Right renal pelvis (tissue), 4 donors: ENCODE measurements at regions not wholly inside any gene's neighbourhood (a gene's known extent, or its start where the extent isn't known, plus 50 kb on each side); places are given as distances from the start of the nearest gene placed in this dataset.
"Not testable (repeated sequence)": the region's sequence is repeated elsewhere in the genome, so short reads cannot be mapped to it uniquely, and the experiment has no call there.

Experiments
- DNase-seq, 4 donors: peaks; one replicate each; pipeline ENCODE4 v3.0.0-alpha.2; 2013; ENCODE audit warnings: low read depth in 4 of 4, low spot score in 3 of 4, missing footprints in 1 of 4

DNA sequence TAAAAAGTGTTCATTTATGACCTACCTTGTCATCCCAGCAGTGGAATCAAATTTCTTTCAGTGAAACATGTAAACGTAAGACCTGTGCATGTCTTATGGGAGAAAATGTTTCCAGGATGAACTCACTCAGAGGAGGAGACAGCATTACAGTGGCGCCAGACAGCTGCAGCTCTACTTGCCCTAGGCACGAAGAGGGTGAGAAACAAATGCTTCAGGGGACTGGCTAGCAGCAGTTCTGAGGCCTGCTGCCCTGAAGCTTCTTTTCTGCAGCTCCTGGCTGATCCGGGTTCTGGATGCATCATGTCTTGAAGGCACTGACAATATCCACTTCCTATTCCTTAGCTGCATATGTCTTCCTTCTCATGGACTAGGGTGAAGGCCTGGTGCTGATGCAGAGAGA lies 120.2 kb downstream of the QRSL1 start:
- no peak for DNase-seq

DNA sequence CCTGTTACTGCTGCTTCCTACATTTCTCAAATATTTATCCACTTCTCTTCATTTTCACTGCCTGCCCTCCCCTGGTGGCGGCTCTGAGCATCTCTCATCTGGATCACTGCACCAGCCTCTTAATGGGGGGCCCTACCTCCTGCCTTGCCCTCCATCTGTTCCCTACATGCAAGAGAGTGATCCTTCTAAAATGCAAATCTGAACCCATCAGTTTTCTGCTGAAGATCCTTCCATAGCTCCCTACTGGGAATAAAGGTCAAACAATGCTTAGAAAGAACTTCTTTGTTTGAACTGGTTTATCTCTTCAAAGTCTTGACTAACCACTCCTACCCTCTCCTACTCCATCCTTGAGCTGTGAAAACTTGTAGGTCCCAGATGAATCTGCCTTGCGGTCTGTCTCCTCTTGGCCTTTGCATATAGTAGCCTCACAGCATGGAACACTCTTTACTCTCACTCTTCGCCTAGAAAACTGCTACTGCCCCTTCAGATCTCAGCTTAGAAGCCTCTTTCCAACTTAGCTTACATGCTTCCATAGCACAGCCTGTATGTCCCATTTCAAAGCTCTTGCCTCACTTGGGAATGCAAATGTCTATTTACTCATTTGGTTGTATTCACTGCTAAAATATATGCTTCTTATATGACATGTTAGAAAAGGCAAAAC lies 119.3 kb downstream of the QRSL1 start:
- DNase-seq = no peak

DNA sequence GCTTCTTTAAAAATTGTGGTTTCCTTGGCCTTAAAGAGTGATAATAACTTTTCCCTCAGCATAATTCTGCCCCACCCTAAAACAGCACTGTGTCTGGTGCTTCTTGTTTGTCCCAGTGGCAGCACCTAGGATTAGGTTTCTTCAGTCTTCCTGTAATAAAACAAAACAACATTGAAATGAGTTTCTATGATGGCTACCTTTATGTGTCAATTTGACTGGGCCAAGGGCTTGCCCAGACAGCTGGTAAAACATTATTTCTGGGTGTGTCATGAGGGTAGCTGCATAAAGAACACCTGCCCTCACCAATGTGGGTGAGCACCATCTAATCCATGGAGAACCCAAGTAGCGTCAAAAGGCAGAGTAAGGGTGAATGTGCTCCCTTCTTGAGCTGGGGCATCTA lies 117.8 kb downstream of the QRSL1 start:
- no peak for DNase-seq

- DNase-seq = no peak
Measured at GRCh38 chr6:106746652-106747051, 117.3 kb downstream of the QRSL1 start.

- no peak for DNase-seq
Measured at GRCh38 chr6:106745824-106746582, 116.6 kb downstream of the QRSL1 start.

DNA sequence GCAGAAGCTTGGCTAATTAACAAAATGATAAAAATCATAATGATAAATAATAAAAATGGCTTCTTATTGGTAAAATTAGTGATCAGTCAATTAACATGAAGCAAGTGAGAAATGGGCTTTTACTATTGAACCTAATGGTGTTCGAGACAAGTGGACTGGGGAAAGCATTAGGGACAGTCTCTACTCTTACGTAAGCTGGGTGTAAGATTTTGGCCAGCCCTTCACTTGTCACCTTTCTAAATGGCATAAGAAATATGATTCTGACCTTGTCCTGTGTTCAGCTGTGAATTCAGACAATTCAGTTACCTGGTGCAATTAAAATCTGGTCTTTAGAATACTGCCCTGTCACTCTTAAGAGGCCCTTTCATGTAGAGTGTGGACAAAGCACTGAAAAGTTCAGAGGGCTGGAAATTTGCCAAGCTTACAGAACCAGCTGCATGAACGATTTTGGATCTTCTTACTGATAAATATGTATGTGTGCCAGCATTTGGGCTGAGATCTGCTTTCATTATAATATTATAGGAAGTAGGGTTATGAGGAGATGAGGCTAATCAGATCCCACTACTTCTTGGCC lies 115.9 kb downstream of the QRSL1 start:
- DNase-seq = no peak

DNA sequence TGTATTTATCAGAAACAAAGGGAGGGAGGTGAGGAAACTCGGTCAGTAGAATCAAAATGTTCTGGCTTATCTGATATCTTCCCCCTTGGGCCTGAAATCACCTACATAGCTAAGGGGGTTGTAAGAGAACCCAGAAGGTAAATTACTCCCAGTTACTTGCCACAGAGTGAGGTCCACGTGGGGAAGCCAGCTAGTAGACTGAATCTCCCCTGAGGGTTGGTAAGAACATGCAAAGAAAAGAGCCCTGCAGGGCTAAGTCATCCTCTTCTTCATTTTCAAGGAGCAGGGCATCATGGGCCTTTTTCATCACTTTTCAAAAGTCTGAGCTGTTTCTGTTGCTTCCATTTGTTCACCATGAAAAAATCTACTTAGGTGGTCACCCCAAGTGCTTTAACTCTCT lies 115.4 kb downstream of the QRSL1 start:
- no peak for DNase-seq

DNA sequence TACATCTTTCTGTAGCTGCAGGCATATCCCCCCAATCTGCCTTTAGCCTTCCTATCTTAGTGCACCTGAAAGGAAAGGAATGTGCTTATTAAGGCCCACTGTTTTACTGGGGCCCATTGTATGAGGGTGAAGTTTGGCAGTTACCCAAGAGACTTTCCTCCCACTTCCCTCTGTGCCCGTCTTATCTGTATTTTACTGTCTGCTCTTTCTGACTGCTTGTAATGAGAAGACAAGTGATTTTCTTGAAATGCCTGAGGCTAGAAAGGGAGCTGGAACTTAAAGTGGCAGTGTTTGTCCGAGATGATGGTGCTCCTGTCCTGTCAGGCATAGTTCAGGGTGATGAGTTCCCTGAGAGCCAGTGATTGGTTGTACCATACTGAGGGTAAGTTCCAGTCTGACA lies 114.7 kb downstream of the QRSL1 start:
- not testable (repeated sequence) for DNase-seq

DNA sequence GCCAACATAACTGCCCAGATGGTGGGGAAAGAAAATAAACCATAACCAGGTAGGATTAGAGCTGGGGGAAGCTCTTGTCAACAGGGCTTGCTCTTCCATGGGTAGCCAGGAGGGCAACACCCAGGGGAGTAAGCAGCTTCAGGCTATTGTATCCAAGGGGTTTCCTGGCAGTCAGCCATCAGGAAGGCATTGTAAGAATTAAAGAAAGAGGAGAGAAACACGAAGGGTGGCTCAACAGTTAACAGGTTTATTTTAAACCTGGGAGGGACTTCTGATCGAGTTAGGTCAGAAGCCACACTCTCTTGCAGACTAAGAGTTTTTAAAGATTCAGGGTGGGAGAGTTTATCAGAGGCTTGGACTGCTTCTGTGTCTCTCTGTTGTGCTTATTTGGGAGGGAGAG lies 114.2 kb downstream of the QRSL1 start:
- DNase-seq = no peak

- no peak for DNase-seq
Measured at GRCh38 chr6:106740287-106740686, 110.9 kb downstream of the QRSL1 start.

GRCh38 chr6:106739387-106739786 lies 110.0 kb downstream of the QRSL1 start:
- no peak for DNase-seq

- no peak for DNase-seq
Measured at GRCh38 chr6:106736502-106736901, 107.1 kb downstream of the QRSL1 start.

GRCh38 chr6:106735828-106736227 lies 106.5 kb downstream of the QRSL1 start:
- DNase-seq = no peak

- DNase-seq = no peak
Measured at GRCh38 chr6:106735136-106735633, 105.8 kb downstream of the QRSL1 start.

DNA sequence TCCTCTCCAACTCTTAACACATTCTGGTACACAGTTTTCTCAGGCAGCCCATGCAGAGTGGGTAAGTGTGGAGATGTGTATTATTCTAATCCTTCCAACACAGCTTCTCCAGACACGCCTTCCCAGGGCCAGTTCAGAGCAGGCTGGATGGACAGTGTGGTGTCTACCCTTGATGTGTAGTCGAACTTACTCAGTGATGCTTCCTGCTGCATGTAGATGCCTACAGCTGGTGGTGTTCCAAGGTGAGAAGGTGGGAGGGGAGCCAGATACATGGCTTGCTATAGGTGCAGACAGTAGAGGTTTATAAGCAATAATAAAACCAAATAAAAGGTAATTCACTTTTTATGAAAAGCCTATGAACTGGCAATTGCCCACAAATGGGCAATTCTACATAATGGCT lies 104.0 kb downstream of the QRSL1 start:
- DNase-seq = no peak

- no peak for DNase-seq
Measured at GRCh38 chr6:106732376-106732940, 103.1 kb downstream of the QRSL1 start.

GRCh38 chr6:106731843-106732160 lies 102.4 kb downstream of the QRSL1 start:
- no peak for DNase-seq

DNA sequence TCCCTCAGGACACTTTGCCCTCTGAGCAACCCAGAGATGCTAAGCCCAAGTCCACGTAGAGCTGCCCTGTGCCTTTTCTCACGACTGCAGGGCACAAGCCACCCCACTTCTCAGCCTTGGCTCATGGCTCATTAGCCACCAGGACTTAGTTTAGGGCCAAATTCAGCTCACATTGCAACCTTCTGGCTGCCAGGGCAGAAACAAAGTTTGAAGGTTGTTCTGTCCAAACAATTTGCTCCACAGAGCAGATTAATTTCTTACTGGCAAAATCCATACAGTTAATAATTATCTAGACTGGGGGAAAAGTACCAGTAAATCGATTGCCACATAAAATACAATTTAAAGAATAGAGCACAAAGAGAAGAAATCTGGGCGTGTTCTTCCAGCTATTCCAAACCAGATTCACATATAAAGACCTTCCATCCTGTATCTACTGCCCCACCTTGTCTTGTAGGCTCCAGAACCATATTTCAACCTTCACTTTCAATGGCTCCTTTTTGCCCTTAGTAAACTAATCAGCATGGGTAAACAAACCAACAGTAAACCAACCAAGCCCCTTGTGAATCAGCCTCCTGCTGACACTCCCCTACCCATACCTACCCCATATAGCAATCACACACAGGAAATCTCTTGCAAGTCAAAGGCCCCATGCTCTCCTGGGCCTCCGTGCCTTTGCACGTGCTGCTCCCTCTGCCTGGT lies 101.9 kb downstream of the QRSL1 start:
- DNase-seq = peak in 1 of 4 donors; percentile 32

DNA sequence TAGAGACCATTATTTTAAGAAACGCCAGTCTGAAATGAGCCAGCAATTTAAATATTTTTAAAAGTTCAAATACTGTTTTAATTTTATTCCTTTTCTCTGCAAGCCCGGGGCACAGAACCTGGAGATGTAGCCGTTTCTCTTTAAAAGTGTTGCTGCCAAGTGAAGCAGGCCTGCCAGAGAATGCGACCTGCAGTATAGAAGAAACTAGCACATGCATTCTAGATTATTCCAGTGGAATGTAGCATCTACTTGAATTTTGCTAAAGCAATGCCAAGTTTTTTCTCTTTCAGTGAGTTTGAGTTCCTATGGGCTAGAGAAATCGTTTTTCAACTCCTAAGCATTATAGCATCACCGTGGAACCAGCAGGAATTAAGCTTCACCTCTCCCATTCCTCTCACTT lies 101.3 kb downstream of the QRSL1 start:
- DNase-seq = no peak

- DNase-seq = no peak
Measured at GRCh38 chr6:106730264-106730663, 100.9 kb downstream of the QRSL1 start.

- no peak for DNase-seq
Measured at GRCh38 chr6:106729841-106730240, 100.5 kb downstream of the QRSL1 start.
